ENCODE measurements at regions not wholly inside any gene's neighbourhood (a gene's known extent, or its start where the extent isn't known, plus 50 kb on each side); places are given as distances from the start of the nearest gene placed in this dataset.

DNA sequence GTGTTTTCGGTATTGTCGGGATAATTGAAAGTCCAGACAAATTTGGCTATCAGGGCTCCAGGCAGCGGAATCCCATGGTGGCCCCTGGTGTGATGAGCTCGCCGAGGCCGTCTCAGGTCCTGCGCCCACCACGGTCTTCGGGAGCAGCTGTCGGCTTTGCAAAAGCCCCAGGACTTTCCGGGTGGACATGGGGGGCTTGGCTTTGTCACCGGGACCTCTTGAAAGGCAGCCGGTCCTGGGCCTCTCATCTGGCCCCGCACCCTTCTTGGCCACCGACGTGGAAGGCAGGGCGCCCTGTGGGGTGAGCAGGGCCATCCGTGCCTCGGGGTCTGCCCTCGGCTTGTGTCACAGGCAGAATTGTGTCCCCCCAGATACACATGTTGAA, 87.1 kb upstream of the ACTRT2 start:
- DNase-seq (ENCODE audit: low read depth) = no peak

DNA sequence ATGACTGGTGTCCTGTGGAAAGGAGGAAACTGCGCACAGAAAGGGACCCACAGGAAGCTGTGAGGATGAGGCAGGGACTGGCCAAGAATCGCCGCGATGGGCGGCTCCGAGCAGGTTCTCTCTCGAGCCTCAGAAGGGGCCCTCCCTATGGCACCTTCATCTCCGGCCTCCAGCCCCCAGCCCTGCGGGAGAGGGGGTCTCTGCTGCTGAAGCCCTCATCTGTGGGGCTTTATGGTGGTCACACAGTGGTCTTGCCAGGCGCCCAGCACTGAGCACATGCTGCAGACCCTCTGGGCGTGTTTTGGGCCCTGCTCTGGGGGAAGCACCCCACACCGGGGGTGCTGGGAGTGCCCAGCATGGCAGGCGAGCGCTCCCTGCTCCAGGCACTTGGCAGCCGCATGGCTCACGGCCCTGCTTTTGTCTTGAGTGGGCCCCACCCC, 86.6 kb upstream of the ACTRT2 start:
- no peak for DNase-seq (ENCODE audit: low read depth)

DNA sequence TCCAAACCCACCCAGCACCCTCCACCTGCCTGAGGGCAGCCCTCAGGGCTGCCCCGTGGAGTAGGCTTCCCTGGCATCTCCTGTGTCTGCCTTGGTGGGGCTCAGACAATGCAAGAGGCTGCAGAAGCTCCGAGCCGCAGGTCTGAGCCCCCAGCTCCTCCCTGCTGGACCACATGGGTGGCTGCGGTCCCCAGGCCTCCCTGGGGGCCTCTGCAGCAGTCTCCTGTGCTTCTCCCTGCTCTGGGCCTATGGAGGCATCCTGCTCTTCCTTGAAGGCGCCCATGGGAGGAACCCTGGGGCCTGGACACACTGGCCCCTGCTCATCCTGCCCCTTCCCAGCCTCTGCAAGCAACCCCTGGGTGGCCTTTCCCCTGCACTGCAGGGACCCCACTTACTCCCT, 86.1 kb upstream of the ACTRT2 start:
- no peak for DNase-seq (ENCODE audit: low read depth)

DNA sequence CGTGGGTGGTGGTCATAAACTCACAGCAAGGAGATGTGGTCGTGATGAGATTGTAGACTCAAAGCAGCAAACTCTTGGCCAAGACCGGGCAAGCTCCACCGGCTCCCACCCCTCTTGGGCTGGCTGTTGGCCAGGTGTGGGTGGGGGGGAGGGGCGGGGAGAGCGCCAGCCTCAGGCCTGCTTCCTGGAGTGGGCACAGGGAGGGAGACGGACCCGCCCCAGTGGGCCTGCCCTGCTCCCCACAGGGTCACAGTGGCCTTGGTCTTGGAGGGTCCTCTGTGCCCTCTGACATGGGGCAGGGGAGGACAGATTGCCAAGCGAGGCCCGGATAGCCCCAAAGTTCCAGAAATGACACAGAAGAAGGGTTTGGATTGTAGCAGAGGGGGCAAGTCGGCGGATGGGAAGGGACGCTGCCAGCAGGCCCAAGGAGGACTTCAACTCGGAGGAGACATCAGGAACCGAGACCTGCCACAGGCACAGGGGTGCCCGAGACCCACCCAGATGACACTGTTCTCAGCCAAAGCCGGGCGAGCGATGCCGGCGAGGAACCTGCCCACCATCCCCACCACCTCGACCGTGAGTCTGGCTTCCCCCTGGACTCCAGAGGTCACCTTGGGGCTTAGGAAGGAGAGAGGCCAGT, 85.4 kb upstream of the ACTRT2 start:
- DNase-seq (ENCODE audit: low read depth) = no peak

DNA sequence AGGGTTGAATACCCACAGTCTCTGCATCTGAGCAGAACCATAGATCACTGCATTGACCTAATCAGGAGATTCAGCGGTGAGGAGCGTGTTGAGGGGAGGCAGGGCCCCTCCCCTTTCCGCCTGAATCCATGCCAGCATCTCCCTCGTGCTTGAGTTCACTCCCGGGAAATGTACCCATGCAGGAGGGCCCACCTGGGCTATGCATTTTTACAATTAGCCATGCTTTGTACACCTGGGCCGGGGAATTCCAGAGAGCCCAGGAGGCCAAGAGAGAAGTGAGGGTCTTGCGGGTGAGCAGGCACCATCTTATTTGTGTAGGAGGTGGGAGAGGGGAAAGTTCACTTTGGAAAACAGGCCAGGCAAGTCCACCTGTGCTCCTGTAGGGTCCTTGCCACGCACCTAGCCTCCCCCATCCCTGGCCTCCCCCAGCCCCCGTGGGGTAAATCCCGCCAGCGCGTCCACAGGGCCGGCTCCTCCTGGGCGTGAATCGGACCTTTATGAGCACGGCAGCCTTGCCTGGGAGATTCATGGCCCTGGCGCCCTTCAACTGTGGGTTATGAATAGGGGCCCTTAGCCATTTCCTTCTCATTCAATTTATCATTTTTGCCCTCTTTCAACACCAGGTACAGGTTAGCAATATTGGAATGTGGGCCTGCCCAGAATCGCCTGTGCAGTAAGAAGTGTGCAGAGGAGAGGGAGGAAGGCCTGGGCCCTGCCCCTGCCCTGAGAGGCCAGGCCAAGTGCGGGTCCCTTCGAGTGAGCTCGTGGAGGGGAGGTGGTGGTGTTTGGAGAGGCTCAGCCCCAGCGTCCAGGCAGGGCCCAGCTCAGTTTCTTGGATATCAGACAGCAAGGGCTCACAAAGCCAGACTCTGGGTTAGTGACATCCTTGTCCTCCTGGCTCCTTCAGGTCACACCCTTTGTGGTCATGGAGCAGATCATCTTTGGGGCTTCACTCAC, 84.4 kb upstream of the ACTRT2 start:
- DNase-seq (ENCODE audit: low read depth) = no peak

DNA sequence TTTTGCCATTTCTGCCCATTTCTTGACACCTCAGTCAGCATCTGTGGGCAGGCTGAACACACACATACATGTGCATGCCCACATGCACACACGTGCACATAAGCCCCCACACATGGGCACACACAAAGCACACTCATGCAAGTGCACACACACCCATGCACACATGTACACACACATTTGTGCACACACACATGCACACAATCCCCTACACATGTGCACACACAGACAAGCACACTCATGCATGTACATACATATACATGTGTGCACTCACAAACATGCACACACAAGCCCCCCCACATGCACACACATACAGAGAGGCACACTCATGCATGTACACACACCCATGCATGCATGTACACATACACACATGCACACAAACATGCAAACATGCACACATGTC, 83.5 kb upstream of the ACTRT2 start:
- DNase-seq (ENCODE audit: low read depth) = no peak

DNA sequence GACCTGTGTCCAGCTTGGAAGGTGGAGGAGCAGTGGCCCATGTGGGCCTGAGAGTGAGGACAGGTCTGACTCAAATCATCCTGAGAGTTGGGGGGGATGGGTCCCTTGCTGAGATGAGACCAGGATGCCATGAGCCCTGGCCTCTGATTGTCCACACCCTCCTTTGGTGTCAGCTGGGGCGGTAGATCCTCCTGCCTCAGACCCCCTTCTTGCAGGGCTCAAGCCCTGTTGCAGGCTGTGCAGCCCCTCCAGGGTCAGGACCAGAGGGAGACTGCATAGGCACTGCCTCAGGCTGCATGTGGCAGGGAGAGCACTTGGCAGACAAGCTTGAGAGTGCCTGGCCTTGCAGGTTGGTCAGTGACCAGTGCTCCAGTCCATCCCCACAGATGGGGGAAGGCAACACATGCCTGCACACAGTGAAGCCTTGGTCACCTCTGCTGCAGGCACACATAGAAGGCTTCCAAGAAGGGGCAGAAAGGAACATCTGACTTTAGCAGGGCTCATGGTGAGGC, 82.2 kb upstream of the ACTRT2 start:
- no peak for DNase-seq (ENCODE audit: low read depth)

DNA sequence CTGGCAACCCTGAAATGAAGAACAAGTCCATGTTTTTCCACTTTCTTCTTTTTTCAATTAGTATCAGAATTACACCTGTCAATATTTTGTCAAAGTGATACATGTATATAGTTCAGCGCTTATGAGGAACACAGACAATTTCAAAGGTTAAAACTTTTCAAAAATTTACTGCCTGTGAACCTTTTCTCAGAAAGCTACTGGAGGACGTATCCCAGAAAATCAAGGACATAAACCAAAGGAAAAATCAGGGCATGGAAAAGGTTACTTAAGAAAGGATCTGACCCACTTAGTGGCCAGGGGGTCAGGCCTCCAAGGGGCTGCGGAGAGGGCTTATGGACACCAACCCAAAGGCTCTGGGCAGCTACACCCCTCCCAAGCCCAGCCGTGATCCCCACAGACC, 81.1 kb upstream of the ACTRT2 start:
- DNase-seq (ENCODE audit: low read depth) = no peak

DNA sequence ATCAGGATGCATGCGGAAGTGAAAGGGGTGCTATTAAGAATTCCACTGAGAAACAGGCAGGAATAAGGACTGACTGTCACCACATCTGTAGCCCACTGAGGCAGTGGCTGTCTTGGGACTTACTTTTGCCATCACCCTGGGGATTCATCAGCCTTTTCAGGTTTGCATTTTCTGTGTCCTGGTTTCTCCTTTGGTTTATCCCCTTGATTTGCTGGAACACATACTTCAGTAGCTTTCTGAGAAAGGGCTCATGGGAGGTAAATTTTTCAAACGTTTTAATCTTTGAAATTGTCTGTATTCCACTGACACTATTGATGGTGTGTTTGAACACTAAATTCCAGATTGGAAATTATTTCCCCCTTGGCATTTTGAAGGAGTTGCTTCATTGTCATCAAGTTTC, 80.2 kb upstream of the ACTRT2 start:
- DNase-seq (ENCODE audit: low read depth) = no peak

DNA sequence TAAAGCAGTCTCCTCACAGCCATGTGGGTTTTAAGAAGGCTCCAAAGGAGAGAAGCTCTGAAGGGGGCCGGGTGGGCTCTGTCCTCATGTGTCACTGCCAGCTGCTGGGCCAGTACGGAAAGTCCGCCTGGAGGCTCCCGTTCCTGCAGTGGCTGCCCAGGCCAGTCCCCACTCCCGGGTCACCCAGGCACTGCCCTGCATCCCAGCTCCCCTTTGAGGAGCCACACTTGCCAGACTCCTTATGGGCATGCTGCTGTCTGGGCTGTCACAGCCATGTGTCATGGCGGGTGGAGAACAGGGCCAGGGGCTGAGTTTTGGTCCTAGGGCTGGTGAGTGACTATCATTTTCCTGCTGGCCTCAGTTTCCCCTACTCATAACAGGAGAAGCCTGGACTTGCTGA, 79.4 kb upstream of the ACTRT2 start:
- no peak for DNase-seq (ENCODE audit: low read depth)

DNA sequence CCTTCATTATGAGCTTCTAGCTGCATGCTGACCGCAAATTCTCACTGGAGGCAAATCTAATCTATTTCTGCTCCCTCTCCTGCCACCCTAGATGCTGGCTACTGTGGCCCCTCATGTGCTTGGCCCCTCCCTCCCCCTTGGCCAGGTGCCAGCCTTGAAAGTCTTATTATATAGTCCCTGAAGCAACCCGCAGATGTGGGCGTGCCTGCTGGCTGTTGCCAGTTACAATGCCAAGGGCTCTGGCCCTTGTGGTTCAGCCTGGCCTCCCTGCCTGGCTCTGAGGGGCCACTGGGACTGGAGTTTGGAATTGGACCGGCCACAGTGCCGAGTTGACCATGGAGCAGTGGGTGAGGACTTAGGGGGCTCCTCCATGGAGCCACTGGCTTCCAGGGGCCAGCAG, 78.9 kb upstream of the ACTRT2 start:
- DNase-seq (ENCODE audit: low read depth) = no peak

DNA sequence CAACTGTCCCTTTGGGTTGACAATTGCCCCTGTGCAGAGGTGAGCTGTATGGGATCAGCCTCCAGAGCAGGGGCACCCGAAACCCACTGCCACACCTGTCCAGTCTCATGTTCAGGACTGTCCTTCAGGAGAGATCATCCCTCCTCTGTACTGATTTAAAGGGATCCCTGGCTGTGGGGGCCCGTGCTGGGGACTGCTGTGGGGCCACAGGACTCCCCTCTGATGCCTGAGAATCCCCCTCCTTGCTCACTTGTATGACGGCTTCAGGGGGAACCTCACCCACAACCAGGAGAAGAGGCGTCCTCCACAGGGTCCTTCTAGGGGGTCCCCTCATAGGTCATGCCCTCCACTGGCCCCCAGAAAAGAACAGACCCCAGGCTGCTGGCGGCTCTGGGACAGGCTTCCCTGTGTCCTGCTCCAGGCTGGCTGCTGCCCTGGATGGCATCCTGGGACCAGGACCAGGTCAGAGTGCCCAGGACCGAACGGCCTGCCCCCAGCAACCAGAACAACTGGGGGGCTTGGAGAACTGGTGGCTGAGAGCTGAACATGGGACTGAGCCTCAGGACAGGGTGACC, 77.5 kb upstream of the ACTRT2 start:
- DNase-seq (ENCODE audit: low read depth) = no peak

DNA sequence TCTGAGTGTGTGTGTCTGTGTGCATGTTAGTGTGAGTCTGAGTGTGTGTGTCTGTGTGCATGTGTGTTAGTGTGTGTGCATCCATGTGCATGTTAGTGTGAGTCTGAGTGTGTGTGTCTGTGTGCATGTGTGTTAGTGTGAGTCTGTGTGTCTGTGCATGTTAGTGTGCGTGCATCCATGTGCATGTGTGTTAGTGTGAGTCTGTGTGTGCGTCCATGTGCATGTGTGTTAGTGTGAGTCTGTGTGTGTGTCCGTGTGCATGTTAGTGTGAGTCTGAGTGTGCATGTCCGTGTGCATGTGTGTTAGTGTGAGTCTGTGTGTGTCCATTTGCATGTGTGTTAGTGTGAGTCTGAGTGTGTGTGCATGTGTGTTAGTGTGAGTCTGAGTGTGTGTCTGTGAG, 76.6 kb upstream of the ACTRT2 start:
- no peak for DNase-seq (ENCODE audit: low read depth)

DNA sequence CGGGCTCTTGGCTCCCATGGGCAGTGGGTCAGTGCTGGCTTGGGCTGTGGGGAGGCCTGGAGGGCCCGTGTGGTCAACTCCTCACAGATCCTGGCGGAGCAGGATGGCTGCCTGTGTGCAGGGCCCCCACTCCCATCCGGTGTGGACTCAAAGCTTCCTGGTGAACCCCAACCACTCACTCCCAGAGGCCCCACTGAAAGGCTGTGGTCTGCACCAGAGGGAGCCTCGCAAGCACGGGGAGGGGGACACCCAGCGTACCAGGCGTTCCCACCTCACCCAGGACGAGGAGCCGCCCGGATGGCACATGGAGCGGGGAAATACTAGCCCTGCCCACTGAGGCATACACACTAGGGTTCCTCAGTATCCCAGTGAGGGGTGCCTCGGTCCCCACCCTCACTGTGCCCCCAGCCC, 75.4 kb upstream of the ACTRT2 start:
- no peak for DNase-seq (ENCODE audit: low read depth)

DNA sequence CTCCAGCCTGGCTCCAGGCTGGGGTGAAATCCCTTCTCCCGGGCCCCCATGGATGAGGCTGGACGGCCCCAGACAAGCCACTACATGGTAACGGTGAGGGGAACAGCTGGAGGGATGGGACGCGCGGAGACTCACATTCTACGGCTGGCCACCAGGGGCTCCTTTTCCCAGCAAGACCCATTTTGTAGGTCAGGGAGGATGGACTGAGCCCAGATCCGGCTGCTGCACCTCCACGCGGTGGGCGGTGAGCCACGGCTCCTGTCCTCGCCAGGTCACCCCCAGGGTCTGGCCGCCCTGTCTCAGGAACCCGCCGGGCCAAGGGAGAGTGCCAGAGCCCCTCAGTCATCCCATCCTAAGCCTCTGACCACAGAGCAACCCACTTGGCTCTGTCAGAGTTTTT, 75.0 kb upstream of the ACTRT2 start:
- no peak for DNase-seq (ENCODE audit: low read depth)

DNA sequence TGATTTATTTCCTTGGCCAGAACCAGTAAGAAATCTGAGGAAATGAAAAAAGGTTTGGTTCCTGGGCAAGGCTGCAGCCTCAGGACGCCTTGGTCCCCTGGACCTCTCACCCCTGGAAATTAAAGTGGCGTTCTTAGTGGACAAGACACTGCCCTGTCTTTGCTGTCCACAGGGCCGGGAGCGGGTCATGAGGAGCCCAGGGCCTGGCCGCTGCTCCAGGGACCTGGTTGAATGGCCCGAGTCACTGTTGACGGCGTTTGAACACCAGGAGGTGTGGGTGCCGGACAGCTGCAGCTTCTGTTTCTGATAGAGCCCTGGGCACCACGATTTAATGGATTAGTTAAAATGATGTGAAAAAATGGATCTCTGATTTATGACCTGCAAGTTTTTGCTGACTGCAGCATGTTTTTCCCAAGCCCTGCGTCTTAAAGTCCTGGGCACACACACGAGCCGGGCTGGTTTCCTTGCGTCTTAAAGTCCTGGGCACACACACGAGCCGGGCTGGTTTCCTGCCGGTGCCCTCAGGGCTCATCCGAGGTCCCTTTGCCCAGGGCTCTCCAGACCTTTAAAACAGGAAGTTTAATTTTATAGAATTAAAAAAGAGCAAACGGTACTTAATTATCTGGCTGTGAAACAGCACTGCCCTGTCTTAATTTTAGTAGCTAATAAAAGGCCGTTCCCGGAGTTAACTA, 74.1 kb upstream of the ACTRT2 start:
- DNase-seq (ENCODE audit: low read depth) = no peak

DNA sequence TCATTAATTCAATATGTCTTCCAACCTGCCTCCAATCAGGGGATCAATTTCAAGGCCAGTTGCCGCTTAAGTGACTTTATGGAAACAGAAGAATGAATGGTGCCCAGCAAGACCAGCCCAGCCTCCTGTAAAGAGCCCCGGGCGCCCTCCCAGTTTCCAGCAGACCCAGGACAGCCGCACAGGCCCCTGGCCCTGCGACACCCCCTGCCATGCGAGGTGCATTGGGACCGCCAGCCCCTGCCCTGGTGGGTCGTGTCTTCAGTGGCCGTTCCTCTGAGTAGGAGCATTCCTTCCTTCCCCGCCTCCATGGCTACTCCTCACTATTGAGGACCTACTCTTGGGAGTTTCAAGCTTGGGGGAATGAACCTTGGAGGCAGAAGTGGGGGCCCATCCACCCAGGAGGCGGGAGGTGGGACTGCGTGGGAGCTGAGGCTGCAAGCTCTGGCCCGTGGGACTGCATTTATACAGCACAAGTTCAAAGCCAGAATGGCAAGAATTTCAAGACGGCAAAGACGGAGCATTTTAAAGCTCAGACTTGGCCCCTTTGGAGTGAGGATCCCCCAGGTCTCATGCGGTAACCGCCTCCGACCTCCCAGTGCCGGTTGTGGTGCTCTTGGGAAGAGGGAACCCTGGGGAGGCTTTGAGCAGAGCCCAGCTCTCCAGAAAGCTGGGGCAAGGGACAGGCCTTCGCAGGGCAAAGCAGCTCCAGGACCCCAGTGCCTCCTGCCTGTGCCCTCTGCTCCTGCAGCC, 73.1 kb upstream of the ACTRT2 start:
- no peak for DNase-seq (ENCODE audit: low read depth)

DNA sequence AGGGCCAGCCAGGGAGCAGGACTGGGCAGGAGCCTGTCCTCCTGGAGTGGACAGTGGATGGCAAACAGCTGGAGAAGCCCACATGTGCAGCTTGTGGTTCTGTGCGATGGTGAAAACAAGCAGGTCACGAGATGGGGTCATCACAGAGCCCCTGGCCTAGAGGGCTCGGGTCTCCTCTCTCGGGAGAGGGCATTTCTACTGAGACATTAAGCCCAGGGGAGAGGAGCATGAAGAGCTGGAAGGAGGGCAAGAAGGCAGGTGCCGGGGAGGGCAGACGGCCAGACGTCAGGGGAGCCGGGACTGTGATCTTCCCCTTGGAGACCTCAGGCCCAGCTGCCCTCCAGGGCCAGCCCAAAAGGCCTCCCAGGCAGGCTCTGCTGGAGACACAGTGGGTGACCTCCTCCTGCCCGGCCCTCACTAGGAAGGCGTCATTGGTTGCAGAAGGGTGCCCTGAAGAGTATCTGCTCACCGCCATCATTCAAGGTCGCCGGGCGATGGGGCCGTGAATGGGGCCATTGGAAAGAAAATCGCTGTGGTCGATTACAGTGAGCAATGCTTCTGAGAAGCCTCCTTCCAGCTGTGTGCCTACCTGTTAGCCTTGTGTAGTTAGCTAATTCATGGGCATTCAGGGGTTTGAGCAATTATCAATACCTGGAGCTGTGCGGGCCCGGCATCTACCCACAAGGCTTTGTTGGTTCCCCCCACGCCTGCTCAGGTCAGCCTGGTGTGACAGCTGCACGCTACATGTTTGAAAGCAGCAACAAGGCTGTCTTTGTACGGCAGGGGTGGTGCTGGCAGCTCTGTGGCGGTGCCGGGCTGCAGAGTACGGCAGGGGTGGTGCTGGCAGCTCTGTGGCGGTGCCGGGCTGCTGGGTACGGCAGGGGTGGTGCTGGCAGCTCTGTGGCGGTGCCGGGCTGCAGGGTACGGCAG, 72.3 kb upstream of the ACTRT2 start:
- DNase-seq (ENCODE audit: low read depth) = no peak

DNA sequence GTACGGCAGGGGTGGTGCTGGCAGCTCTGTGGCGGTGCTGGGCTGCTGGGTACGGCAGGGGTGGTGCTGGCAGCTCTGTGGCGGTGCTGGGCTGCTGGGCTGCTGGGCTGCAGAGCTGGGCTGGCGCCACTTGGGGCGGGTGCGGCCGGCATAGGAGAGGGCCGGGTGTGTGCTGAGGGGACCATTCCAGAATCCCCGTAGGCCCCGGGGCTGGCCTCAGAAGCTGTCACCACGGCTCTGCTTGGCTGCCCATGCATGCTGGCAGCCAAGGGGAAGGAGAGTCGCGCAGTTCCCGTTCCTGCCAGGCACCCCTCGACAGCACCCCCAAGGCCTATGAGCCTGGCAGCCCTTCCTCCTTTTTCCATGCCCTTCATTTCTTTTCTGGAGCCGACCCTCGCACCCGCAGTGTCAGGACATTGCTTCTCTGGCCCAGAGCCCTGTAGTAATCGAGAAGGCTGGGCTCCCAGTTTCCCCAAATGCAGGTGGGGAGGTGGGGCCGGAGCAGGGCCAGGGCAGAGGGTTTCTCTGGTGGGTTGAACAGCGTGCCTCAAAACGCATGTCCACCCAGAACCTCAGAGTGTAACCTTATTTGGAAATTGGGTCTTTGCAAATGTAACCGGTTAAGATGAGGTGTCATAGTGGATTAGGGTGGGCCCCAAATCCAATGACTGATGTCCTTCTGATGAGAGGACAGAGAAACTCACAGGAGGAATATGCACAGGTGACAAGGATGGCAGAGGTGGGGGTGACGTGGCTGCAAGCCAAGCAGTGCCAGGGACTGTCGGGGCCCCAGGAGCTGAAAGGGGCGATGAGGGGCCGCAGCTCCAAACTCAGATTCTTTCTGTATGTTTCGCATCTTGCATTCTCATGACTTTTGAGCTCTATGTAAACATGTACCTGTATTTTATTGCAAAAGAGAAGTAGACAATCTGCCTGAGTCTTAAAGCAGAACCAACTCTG, 71.0 kb upstream of the ACTRT2 start:
- DNase-seq (ENCODE audit: low read depth) = no peak

All from fibroblast of gingiva (primary cell).